Suprapubic skin (tissue), 4 donors: ENCODE measurements at regions not wholly inside any gene's neighbourhood (a gene's known extent, or its start where the extent isn't known, plus 50 kb on each side); places are given as distances from the start of the nearest gene placed in this dataset.
"Not testable (repeated sequence)": the region's sequence is repeated elsewhere in the genome, so short reads cannot be mapped to it uniquely, and the experiment has no call there.

ENCODE experiments used
- DNase-seq, 2 donors: peaks; one replicate each; pipeline ENCODE4 v3.0.0-alpha.2; 2019; ENCODE audit warnings: low spot score in 2 of 2
- H3K27ac ChIP-seq: fragments of 200-600 bp; sonication (generic); one replicate; pipeline ENCODE4 v1.5.1; 2019
- H3K27me3 ChIP-seq: fragments of 200-600 bp; sonication (generic); one replicate; pipeline ENCODE4 v1.5.1; 2019
- H3K36me3 ChIP-seq: fragments of 200-600 bp; sonication (generic); one replicate; pipeline ENCODE4 v1.5.1; 2019
- H3K4me1 ChIP-seq: fragments of 200-600 bp; sonication (generic); one replicate; pipeline ENCODE4 v1.5.1; 2019
- H3K4me3 ChIP-seq: fragments of 200-600 bp; sonication (generic); one replicate; pipeline ENCODE4 v1.5.1; 2019; ENCODE audit warnings: mild to moderate bottlenecking
- H3K9me3 ChIP-seq: fragments of 200-600 bp; sonication (generic); one replicate; pipeline ENCODE4 v1.5.1; 2019
- EP300 ChIP-seq: sonication (generic); formaldehyde crosslinking; IDR thresholded peaks from one replicate; pipeline ENCODE4 v1.6.1; 2017; ENCODE audit warnings: antibody characterized with exemption
- POLR2A ChIP-seq, 2 donors: fragments of 450-650 bp; IDR thresholded peaks; one replicate each; pipeline ENCODE4 v1.6.1; 2017; ENCODE audit warnings: antibody characterized with exemption in 2 of 2, mild to moderate bottlenecking in 2 of 2, moderate library complexity in 2 of 2
- POLR2AphosphoS5 ChIP-seq, 3 donors: sonication (generic); formaldehyde crosslinking; IDR thresholded peaks; one replicate each; pipeline ENCODE4 v1.6.1; 2017; ENCODE audit warnings: antibody characterized with exemption in 3 of 3
- WGBS: methylation state at CpG from one replicate; pipeline ENCODE4 v1.1.5; 2018; 5-methylcytosine and 5-hydroxymethylcytosine counted together
- TF ChIP-seq, protein P1 (sequence below), 2 donors: fragments of 200-600 bp in 1 of 2; fragments of 450-650 bp in 1 of 2; sonication (generic) in 1 of 2; IDR thresholded peaks; one replicate each; pipeline ENCODE4 v1.5.1; 2016 to 2019; ENCODE audit warnings: antibody characterized with exemption in 2 of 2, mild to moderate bottlenecking in 1 of 2, moderate library complexity in 1 of 2

DNA sequence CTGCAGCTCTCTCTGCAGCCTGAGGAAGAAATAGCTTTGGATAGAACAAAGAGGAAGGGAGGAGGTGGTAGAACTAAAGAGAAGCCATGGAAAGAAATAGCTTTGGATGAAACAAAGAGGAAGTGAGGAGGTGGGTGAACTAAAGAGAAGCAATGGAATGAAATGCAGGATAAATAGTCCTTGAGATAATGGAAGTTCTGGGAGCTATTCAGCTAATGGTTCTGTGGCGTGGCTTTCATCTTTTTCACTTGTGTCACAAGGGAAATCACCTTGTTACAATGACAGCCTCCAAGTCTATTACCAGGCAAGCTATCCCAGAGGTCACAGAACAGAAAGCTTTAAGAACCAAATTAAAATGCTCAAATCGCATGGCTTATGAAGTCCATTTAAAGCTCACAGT lies 141.3 kb upstream of the ARG1 start:
- Histone ChIP-seq H3K36me3 (no peaks in the 10 kb centered on the region), H3K9me3 (peaks cover 5% of the 10 kb centered on the region), H3K27ac (no peak overlapping the region), H3K4me1 (no peaks in the 10 kb centered on the region), H3K4me3 (no peak overlapping the region), H3K27me3 (no peaks in the 10 kb centered on the region)
- DNase-seq, result no peak
- TF ChIP-seq, protein P1, sequence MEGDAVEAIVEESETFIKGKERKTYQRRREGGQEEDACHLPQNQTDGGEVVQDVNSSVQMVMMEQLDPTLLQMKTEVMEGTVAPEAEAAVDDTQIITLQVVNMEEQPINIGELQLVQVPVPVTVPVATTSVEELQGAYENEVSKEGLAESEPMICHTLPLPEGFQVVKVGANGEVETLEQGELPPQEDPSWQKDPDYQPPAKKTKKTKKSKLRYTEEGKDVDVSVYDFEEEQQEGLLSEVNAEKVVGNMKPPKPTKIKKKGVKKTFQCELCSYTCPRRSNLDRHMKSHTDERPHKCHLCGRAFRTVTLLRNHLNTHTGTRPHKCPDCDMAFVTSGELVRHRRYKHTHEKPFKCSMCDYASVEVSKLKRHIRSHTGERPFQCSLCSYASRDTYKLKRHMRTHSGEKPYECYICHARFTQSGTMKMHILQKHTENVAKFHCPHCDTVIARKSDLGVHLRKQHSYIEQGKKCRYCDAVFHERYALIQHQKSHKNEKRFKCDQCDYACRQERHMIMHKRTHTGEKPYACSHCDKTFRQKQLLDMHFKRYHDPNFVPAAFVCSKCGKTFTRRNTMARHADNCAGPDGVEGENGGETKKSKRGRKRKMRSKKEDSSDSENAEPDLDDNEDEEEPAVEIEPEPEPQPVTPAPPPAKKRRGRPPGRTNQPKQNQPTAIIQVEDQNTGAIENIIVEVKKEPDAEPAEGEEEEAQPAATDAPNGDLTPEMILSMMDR (IDR thresholded peaks at IDR 0.05), result no peak
- TF ChIP-seq POLR2AphosphoS5 (IDR thresholded peaks at IDR 0.05) (no peak), POLR2A (IDR thresholded peaks at IDR 0.05) (no peak), EP300 (no peak)
- WGBS, result 88% methylated on average over 2 of the region's 2 CpGs

DNA sequence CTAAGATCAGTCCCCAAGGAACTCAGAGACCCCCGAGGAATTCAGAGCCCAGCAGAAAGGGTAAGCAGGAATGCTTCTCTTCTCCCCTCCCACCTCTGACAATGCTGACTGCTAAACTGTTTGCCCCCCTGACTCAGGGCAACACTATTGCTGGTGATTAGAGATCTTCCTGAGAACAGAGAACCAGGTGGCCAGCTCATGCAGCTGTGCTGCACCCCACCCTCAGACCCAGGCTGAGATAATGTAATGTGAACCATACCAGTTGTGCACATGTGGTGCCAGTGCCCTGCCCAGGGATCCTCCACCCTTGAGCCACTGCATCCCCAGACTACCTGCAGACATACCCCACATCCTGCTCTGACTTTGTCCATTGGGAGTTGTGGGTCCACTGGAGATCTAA lies 139.1 kb upstream of the ARG1 start:
- no peaks in the 10 kb centered on the region for H3K4me1 ChIP-seq
- no peaks in the 10 kb centered on the region for H3K27me3 ChIP-seq
- peaks cover 5% of the 10 kb centered on the region for H3K9me3 ChIP-seq
- no peaks in the 10 kb centered on the region for H3K36me3 ChIP-seq
- TF ChIP-seq POLR2AphosphoS5 (IDR thresholded peaks at IDR 0.05), result no peak
- TF ChIP-seq, protein P1 (IDR thresholded peaks at IDR 0.05), result no peak
- TF ChIP-seq POLR2A (IDR thresholded peaks at IDR 0.05), result no peak
- no peak for TF ChIP-seq EP300
- WGBS, result 100% methylated on average over 1 of the region's 1 CpG
- no peak overlapping the region for H3K27ac ChIP-seq
- H3K4me3 ChIP-seq, result no peak overlapping the region
- no peak for DNase-seq

DNA sequence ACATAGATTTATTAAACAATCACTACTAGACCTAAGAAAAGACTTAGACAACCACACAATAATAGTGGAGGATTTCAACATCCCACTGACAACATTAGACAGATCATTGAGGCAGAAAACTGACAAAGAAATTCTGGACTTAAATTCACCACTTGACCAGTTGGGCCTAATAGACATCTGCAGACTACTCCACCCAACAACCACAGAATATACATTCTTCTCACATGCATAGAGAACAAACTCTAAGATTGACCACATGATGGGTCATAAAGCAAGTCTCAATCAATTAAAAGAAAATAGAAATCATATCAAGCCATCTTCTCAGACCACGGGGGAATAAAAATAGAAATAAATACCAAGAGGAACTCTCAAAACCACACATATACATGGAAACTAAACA lies 136.7 kb upstream of the ARG1 start:
- no peak overlapping the region for H3K4me3 ChIP-seq
- no peaks in the 10 kb centered on the region for H3K4me1 ChIP-seq
- H3K36me3 ChIP-seq, result no peaks in the 10 kb centered on the region
- H3K27ac ChIP-seq, result no peak overlapping the region
- H3K27me3 ChIP-seq, result no peaks in the 10 kb centered on the region
- WGBS, result 86% methylated on average over 1 of the region's 1 CpG
- TF ChIP-seq POLR2A (IDR thresholded peaks at IDR 0.05), result no peak
- peaks cover 5% of the 10 kb centered on the region for H3K9me3 ChIP-seq
- DNase-seq, result no peak

DNA sequence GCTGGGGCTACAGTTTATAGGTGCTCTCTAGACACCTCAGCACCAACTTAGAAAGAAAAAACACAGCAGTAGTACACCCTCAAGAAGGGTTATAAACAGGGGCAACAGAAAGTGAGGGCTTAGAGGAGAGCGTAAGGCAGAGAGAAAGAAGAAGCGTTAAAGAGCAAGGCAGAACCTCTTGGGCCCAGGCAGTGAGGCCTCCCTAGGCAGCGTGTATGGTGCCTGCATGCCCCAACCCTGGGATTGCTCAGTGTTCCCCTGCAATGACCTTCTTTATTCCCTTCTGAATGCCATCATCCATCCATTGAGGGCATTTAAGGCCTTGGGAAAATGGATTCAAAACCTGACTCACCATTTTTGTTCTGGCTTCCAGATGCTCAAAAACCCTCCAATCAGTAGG lies 130.0 kb upstream of the ARG1 start:
- no peak for DNase-seq
- no peak overlapping the region for H3K27ac ChIP-seq
- H3K4me1 ChIP-seq, result no peaks in the 10 kb centered on the region
- H3K4me3 ChIP-seq, result no peak overlapping the region
- WGBS, result 95% methylated on average over 3 of the region's 3 CpGs
- no peaks in the 10 kb centered on the region for H3K36me3 ChIP-seq
- TF ChIP-seq POLR2A (IDR thresholded peaks at IDR 0.05), result no peak
- no peak for TF ChIP-seq POLR2AphosphoS5 (IDR thresholded peaks at IDR 0.05)
- TF ChIP-seq, protein P1 (IDR thresholded peaks at IDR 0.05), result no peak
- TF ChIP-seq EP300, result no peak
- H3K27me3 ChIP-seq, result no peaks in the 10 kb centered on the region
- no peaks in the 10 kb centered on the region for H3K9me3 ChIP-seq

DNA sequence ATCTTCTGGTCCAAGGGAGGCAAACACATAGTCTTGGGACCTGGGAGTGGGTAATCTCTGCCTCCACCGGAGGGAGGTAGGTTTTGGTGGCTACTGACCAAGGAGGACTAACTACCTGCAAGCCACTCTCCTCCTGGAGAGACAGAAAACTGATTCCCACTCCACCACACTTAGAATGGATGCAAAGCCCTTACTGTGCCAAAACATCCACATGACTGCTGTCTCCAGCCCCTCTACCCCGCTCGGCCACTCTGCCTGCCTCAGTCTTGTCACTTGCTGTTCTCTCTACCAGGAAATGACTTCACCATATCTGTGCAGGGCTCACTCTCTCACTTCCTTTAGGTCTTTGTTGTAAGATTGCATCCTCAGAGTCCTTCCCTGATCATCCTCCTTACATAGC lies 129.5 kb upstream of the ARG1 start:
- WGBS, result 84% methylated on average over 3 of the region's 3 CpGs
- H3K4me3 ChIP-seq, result no peak overlapping the region
- no peaks in the 10 kb centered on the region for H3K9me3 ChIP-seq
- no peaks in the 10 kb centered on the region for H3K4me1 ChIP-seq
- no peak for DNase-seq
- no peaks in the 10 kb centered on the region for H3K27me3 ChIP-seq
- H3K36me3 ChIP-seq, result no peaks in the 10 kb centered on the region
- no peak overlapping the region for H3K27ac ChIP-seq
- TF ChIP-seq, protein P1 (IDR thresholded peaks at IDR 0.05), result no peak
- no peak for TF ChIP-seq POLR2AphosphoS5 (IDR thresholded peaks at IDR 0.05)
- TF ChIP-seq POLR2A (IDR thresholded peaks at IDR 0.05), result no peak
- no peak for TF ChIP-seq EP300

DNA sequence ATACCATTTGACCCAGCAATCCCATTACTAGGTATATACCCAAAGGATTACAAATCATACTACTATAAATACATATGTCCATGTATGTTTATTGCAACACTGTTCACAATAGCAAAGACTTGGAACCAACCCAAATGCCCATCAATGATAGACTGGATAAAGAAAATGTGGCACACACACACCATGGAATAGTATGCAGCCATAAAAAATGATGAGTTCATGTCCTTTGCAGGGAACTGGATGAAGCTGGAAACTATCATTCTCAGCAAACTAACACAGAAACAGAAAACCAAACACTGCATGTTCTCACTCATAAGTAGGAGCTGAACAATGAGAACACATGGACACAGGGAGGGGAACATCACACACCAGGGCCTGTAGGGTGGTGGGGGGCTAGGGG lies 127.7 kb upstream of the ARG1 start:
- not testable (repeated sequence) for H3K27me3 ChIP-seq, H3K4me3 ChIP-seq, H3K36me3 ChIP-seq, H3K4me1 ChIP-seq, H3K9me3 ChIP-seq, DNase-seq, H3K27ac ChIP-seq
